ENCODE measurements at regions not wholly inside any gene's neighbourhood (a gene's known extent, or its start where the extent isn't known, plus 50 kb on each side); places are given as distances from the start of the nearest gene placed in this dataset.

DNA sequence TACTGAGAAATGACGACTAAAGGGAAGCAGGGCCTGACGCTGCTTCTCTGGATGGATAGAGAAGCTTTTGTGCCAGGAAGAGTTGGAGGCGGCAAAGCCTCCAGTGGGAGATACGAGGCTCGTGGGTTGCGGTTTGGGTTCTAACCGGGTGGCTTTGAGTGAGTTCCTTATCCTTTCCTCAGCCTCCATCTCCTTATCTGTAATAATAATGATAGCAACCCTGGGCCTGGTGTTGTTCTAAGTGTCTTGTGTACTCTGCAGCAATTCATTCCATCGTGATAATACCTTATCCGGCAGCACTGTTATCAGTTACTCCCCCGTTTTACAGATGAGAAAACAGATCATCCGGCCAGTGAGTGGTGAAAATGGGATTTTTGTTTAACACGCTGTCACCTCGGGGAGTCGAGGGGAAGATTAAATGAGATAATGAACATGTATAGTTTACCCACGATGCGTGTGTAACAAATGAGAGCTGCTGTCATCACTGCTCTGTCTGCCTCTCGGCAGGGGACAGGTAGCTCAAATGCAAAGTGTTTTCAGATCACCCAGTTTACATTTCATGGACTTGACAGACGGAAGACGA lies 52.0 kb upstream of the LHX1 start:
- no peak for TF ChIP-seq POLR2A (IDR thresholded peaks at IDR 0.05)
- TF ChIP-seq, protein P1, sequence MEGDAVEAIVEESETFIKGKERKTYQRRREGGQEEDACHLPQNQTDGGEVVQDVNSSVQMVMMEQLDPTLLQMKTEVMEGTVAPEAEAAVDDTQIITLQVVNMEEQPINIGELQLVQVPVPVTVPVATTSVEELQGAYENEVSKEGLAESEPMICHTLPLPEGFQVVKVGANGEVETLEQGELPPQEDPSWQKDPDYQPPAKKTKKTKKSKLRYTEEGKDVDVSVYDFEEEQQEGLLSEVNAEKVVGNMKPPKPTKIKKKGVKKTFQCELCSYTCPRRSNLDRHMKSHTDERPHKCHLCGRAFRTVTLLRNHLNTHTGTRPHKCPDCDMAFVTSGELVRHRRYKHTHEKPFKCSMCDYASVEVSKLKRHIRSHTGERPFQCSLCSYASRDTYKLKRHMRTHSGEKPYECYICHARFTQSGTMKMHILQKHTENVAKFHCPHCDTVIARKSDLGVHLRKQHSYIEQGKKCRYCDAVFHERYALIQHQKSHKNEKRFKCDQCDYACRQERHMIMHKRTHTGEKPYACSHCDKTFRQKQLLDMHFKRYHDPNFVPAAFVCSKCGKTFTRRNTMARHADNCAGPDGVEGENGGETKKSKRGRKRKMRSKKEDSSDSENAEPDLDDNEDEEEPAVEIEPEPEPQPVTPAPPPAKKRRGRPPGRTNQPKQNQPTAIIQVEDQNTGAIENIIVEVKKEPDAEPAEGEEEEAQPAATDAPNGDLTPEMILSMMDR (IDR thresholded peaks at IDR 0.05) = no peak

All from Peyer's patch (tissue), 4 donors.